ENCODE measurements at regions not wholly inside any gene's neighbourhood (a gene's known extent, or its start where the extent isn't known, plus 50 kb on each side); places are given as distances from the start of the nearest gene placed in this dataset.

DNA sequence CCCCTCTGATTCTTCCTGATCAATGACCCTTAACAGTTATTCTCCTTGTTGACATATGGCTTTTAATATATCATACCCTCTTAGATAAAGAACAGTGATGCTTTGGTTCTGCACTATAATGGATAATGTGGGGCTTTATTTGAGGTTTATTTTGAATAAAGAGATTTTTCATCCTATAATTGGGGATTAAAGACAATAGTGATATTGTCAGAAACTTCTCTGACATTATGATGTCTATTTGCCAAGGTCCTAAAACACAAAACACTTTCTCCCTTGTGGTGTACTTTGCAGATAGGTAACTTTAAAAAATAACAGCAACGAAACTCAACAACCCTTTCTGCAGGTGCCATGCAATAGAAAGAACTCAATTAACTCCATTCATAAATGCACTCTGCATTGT lies 243.6 kb upstream of the RHOBTB1 start:
- H3K9me3 ChIP-seq (ENCODE audit: control insufficient read depth, low read length) = peaks cover 9% of the 10 kb centered on the region
- no peaks in the 10 kb centered on the region for H3K36me3 ChIP-seq (ENCODE audit: control insufficient read depth, insufficient read depth, low read length, severe bottlenecking)
- no peak overlapping the region for H3K9ac ChIP-seq (ENCODE audit: low read length)
- no peaks in the 10 kb centered on the region for H3K4me1 ChIP-seq (ENCODE audit: control insufficient read depth, insufficient read depth, low read length)
- peaks cover 32% of the 10 kb centered on the region for H3K27me3 ChIP-seq (replicated peaks; ENCODE audit: control insufficient read depth, insufficient read depth, low read length)
- H3K4me3 ChIP-seq (ENCODE audit: low read length) = no peak overlapping the region
- no peak for DNase-seq (ENCODE audit: low read depth)

DNA sequence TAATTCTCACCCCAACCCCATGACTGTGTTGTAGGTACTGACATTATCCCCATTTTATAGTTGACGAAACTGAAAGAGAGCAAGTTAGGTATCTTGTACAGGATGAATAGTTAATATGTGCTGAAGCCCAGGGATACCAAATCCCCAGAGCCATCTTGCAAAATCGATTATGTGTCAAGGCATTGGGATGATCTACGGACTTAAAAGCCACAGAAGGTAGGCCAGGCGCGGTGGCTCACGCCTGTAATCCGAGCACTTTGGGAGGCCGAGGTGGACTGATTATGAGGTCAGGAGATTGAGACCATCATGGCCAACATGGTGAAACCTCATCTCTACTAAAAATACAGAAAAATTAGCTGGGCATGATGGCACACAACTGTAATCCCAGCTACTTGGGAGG lies 242.4 kb upstream of the RHOBTB1 start:
- H3K9me3 ChIP-seq (ENCODE audit: control insufficient read depth, low read length) = peaks cover 9% of the 10 kb centered on the region
- H3K4me1 ChIP-seq (ENCODE audit: control insufficient read depth, insufficient read depth, low read length) = no peaks in the 10 kb centered on the region
- no peak overlapping the region for H3K9ac ChIP-seq (ENCODE audit: low read length)
- peaks cover 28% of the 10 kb centered on the region for H3K27me3 ChIP-seq (replicated peaks; ENCODE audit: control insufficient read depth, insufficient read depth, low read length)
- H3K4me3 ChIP-seq (ENCODE audit: low read length) = no peak overlapping the region
- no peaks in the 10 kb centered on the region for H3K36me3 ChIP-seq (ENCODE audit: control insufficient read depth, insufficient read depth, low read length, severe bottlenecking)
- DNase-seq (ENCODE audit: low read depth) = no peak

DNA sequence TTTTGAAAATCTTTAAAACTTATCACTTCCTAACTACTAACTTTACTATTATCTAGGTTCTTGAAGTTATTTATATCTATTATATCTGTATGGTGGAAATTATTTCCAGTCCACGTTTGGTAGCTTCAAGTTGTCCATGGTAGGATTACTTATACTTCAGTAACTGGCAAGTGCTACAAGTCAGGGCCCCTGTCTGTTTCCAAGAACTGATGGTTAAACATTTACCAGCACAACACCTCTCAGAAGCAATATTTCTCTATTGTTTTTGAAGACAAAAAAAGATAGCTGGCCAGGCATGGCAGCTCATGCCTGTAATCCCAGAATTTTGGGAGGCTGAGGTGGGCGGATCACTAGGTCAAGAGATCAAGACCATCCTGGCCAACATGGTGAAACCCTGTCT lies 240.4 kb upstream of the RHOBTB1 start:
- H3K9ac ChIP-seq (ENCODE audit: low read length) = no peak overlapping the region
- H3K9me3 ChIP-seq (ENCODE audit: control insufficient read depth, low read length) = peaks cover 9% of the 10 kb centered on the region
- no peaks in the 10 kb centered on the region for H3K36me3 ChIP-seq (ENCODE audit: control insufficient read depth, insufficient read depth, low read length, severe bottlenecking)
- no peak overlapping the region for H3K4me3 ChIP-seq (ENCODE audit: low read length)
- no peak for DNase-seq (ENCODE audit: low read depth)
- H3K27me3 ChIP-seq (replicated peaks; ENCODE audit: control insufficient read depth, insufficient read depth, low read length) = peaks cover 26% of the 10 kb centered on the region
- H3K4me1 ChIP-seq (ENCODE audit: control insufficient read depth, insufficient read depth, low read length) = no peaks in the 10 kb centered on the region

DNA sequence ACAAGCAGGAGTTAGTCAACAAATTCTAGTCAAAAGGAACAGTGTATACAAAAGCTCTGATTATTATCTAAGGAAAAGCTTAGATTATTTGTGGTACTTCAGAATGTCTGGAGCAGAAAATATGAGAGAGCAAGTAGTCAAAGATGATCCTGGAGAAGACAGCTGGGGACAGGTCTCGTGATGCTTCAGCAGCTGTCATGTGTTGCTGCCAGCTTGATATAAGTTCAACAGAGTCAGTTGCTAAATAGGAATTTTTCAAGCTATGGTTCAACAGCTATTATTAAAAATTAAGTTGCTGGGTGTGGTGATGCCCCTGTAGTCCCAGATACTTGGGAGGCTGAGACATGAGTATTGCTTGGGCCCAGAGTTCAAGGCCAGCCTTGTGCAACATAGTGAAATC lies 240.0 kb upstream of the RHOBTB1 start:
- no peak for DNase-seq (ENCODE audit: low read depth)

DNA sequence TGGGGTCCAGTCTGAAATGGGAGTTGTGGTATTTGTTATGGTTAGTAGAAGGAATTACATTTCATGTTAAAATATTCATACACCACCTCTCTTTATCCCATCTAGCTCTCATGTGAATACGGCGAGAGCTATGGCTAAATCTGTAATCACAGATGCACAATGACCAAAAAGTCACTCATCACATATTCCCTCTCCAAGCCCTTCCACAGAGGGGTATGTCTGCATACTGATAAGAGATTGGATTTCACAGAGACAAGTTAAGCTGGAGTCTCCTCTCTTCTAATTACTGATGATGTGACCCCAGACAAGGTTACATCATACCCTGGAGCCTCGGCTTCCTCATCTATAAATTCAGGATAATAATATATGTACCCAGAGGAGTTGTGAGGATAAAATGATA lies 237.8 kb upstream of the RHOBTB1 start:
- Histone ChIP-seq H3K4me1 (ENCODE audit: control insufficient read depth, insufficient read depth, low read length) (no peaks in the 10 kb centered on the region), H3K4me3 (ENCODE audit: low read length) (no peak overlapping the region), H3K9ac (ENCODE audit: low read length) (no peak overlapping the region), H3K36me3 (ENCODE audit: control insufficient read depth, insufficient read depth, low read length, severe bottlenecking) (no peaks in the 10 kb centered on the region), H3K9me3 (ENCODE audit: control insufficient read depth, low read length) (peaks cover 9% of the 10 kb centered on the region), H3K27me3 (replicated peaks; ENCODE audit: control insufficient read depth, insufficient read depth, low read length) (peaks cover 26% of the 10 kb centered on the region)
- no peak for DNase-seq (ENCODE audit: low read depth)

More for the DNA sequence above, 240.0 kb upstream of the RHOBTB1 start:
- Histone ChIP-seq H3K9me3 (ENCODE audit: control insufficient read depth, low read length) (peaks cover 9% of the 10 kb centered on the region), H3K9ac (ENCODE audit: low read length) (no peak overlapping the region), H3K4me3 (ENCODE audit: low read length) (no peak overlapping the region), H3K27me3 (replicated peaks; ENCODE audit: control insufficient read depth, insufficient read depth, low read length) (peaks cover 26% of the 10 kb centered on the region), H3K4me1 (ENCODE audit: control insufficient read depth, insufficient read depth, low read length) (no peaks in the 10 kb centered on the region), H3K36me3 (ENCODE audit: control insufficient read depth, insufficient read depth, low read length, severe bottlenecking) (no peaks in the 10 kb centered on the region)

DNA sequence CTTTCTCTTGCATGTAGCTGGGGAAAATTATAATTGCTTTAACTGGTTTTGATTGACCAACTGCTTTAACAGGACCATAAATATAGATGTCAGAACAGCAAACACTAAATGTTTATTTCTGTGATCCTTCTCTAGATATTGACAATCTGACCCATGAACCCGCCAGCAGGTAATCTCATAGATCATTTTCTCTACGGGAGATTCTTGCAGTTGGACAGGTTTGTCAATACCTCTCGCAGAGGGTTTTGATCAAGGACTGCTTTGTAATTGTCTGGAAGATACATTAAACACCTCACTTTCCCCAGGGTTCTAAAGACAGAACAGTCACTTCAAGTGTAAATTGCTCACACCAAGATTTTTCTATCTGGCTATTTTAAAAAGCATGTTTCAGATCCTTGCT lies 235.8 kb upstream of the RHOBTB1 start:
- H3K9ac ChIP-seq (ENCODE audit: low read length) = no peak overlapping the region
- H3K9me3 ChIP-seq (ENCODE audit: control insufficient read depth, low read length) = peaks cover 9% of the 10 kb centered on the region
- no peak overlapping the region for H3K4me3 ChIP-seq (ENCODE audit: low read length)
- H3K27me3 ChIP-seq (replicated peaks; ENCODE audit: control insufficient read depth, insufficient read depth, low read length) = peaks cover 15% of the 10 kb centered on the region
- H3K4me1 ChIP-seq (ENCODE audit: control insufficient read depth, insufficient read depth, low read length) = no peaks in the 10 kb centered on the region
- no peak for DNase-seq (ENCODE audit: low read depth)
- H3K36me3 ChIP-seq (ENCODE audit: control insufficient read depth, insufficient read depth, low read length, severe bottlenecking) = no peaks in the 10 kb centered on the region

DNA sequence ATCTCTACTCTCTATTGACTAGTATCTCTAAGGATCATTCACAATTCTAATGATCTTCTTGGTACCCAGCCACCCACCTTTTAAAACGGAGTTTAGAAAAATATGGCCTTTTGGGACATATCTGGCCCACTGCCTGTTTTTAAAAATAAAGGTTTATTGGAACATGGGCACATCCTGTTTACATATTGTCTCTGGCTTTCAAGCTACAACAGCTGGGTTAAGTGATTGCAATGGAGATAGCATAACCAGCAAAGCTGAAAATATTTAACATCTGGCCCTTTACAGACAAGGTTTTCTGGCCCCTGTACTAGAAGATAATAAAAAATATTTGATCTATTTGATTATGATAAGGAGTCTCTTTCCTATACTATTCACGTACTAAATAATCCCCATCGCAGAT lies 232.4 kb upstream of the RHOBTB1 start:
- Histone ChIP-seq H3K9me3 (ENCODE audit: control insufficient read depth, low read length) (no peaks in the 10 kb centered on the region), H3K36me3 (ENCODE audit: control insufficient read depth, insufficient read depth, low read length, severe bottlenecking) (no peaks in the 10 kb centered on the region), H3K4me3 (ENCODE audit: low read length) (no peak overlapping the region), H3K9ac (ENCODE audit: low read length) (no peak overlapping the region), H3K27me3 (replicated peaks; ENCODE audit: control insufficient read depth, insufficient read depth, low read length) (peaks cover 11% of the 10 kb centered on the region), H3K4me1 (ENCODE audit: control insufficient read depth, insufficient read depth, low read length) (no peaks in the 10 kb centered on the region)
- DNase-seq (ENCODE audit: low read depth) = no peak

DNA sequence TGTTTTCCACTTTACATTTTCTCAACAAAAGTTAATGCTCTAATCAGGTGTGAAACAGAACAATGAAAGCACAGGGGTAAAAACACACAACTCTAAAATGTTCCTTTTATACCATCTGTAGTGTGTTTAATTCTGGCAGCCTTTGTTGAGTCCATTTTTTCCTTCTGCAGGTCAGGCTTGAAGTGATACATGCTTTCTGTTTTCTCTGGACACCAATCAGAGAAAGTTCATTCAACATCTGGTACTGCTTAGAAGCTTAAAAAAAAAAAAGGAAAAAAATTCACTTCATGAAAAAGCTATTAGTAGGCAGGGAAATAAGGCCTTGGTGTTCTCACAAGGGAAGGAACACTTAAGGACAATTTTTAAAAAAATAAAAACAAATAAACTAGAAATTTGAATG lies 231.3 kb upstream of the RHOBTB1 start:
- Histone ChIP-seq H3K27me3 (replicated peaks; ENCODE audit: control insufficient read depth, insufficient read depth, low read length) (peaks cover 6% of the 10 kb centered on the region), H3K9ac (ENCODE audit: low read length) (no peak overlapping the region), H3K4me3 (ENCODE audit: low read length) (no peak overlapping the region), H3K9me3 (ENCODE audit: control insufficient read depth, low read length) (no peaks in the 10 kb centered on the region), H3K4me1 (ENCODE audit: control insufficient read depth, insufficient read depth, low read length) (no peaks in the 10 kb centered on the region), H3K36me3 (ENCODE audit: control insufficient read depth, insufficient read depth, low read length, severe bottlenecking) (no peaks in the 10 kb centered on the region)
- DNase-seq (ENCODE audit: low read depth) = peak; percentile 89

DNA sequence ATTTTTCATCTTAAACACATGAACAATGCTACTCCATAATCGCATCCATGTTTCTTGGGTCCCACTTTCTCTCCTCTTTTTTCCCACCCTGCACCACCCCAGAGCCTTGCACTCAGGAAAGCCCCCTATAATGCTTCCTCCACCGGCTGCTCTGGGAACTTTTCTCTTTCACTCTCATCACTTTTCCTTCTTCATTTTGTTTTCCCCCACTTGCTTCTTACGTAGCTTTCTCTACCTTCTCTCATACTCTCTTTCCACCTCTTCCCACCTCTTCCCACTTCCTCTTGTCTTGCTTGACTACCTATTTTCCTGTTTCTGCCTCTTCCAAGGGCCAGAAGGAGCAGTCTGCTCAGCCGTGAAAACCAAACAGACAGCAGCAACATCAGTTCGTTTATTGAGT lies 229.5 kb upstream of the RHOBTB1 start:
- peaks cover 6% of the 10 kb centered on the region for H3K27me3 ChIP-seq (replicated peaks; ENCODE audit: control insufficient read depth, insufficient read depth, low read length)
- no peak overlapping the region for H3K9ac ChIP-seq (ENCODE audit: low read length)
- H3K4me1 ChIP-seq (ENCODE audit: control insufficient read depth, insufficient read depth, low read length) = no peaks in the 10 kb centered on the region
- DNase-seq (ENCODE audit: low read depth) = no peak
- no peak overlapping the region for H3K4me3 ChIP-seq (ENCODE audit: low read length)
- H3K36me3 ChIP-seq (ENCODE audit: control insufficient read depth, insufficient read depth, low read length, severe bottlenecking) = no peaks in the 10 kb centered on the region
- H3K9me3 ChIP-seq (ENCODE audit: control insufficient read depth, low read length) = no peaks in the 10 kb centered on the region

DNA sequence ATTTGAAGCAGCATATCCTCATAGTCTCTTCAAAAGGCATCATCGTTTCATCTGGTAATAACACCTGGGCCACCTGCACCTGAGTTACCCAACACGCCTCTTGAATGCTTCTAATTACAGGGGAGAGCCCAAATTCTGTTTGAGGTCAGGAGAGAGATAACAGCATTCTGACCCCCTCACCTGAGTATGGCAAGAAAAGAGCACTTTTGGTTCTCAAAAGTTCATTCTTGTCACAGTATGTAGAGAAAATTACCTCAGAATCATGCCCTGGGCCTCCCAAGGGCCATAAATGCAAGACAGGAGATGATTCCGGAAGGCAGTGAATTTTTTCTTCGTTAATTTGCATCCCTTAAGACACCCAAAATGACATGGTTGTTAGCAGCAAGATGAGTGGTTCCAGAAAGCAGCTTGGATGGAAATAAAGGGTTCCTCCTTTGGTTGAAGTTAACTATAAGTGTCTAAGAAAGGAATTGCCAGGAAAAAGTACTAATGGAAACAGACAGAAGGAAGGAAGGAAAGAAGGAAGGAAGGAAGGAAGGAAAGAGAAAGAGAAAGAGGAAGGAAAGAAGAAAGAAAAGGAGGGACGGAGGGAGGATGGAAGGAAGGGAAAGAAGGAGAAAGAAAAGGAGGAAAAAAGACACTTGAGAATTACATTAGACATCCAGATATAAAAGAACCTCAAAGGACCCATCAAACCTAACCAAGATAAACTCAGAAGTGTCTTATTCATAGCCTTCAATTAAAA lies 228.4 kb upstream of the RHOBTB1 start:
- Histone ChIP-seq H3K9ac (ENCODE audit: low read length) (no peak overlapping the region), H3K4me3 (ENCODE audit: low read length) (no peak overlapping the region)

DNA sequence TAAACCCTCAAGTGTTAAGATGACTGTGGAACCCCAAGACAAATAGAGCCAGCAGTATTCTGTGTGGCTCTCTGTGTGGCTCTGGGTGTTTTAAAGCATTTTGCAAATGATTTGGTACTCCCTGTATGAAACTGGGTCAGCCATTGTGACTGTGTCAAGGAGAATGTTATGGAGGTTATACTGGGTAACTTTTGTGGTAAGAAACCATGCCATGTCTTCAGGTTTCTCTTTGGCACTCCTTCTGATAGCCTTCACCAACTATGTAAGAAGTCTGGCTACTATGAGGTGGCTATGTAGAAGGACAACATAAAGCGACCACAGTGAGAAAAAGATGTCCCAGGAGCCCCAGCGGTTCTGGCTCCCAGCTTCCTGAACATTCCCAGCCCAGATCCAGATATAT lies 226.6 kb upstream of the RHOBTB1 start:
- Histone ChIP-seq H3K4me1 (ENCODE audit: control insufficient read depth, insufficient read depth, low read length) (no peaks in the 10 kb centered on the region), H3K9ac (ENCODE audit: low read length) (no peak overlapping the region), H3K9me3 (ENCODE audit: control insufficient read depth, low read length) (peaks cover 4% of the 10 kb centered on the region), H3K4me3 (ENCODE audit: low read length) (no peak overlapping the region), H3K36me3 (ENCODE audit: control insufficient read depth, insufficient read depth, low read length, severe bottlenecking) (no peaks in the 10 kb centered on the region), H3K27me3 (replicated peaks; ENCODE audit: control insufficient read depth, insufficient read depth, low read length) (peaks cover 6% of the 10 kb centered on the region)
- no peak for DNase-seq (ENCODE audit: low read depth)

More for the DNA sequence above, 228.4 kb upstream of the RHOBTB1 start:
- no peaks in the 10 kb centered on the region for H3K4me1 ChIP-seq (ENCODE audit: control insufficient read depth, insufficient read depth, low read length)
- no peaks in the 10 kb centered on the region for H3K36me3 ChIP-seq (ENCODE audit: control insufficient read depth, insufficient read depth, low read length, severe bottlenecking)
- peaks cover 6% of the 10 kb centered on the region for H3K27me3 ChIP-seq (replicated peaks; ENCODE audit: control insufficient read depth, insufficient read depth, low read length)
- peaks cover 4% of the 10 kb centered on the region for H3K9me3 ChIP-seq (ENCODE audit: control insufficient read depth, low read length)
- no peak for DNase-seq (ENCODE audit: low read depth)

DNA sequence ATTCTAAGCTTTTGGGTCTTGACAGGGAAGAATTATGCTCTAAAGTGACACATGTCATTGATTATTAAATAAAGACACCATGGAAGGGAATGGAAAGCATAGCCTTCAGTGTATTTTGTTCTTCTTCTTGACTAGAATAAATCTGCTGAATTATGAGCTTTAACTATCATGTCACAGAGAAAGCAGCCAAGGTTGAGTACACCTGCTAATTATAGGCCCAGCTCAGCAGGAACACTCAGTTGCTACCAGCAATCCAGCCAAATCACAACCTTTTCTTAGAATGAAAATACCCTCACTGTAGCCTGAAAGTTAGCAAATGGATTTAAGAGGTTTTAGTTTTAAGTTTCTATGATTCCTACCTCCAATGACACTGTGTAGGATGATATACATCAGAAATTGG lies 225.3 kb upstream of the RHOBTB1 start:
- H3K4me1 ChIP-seq (ENCODE audit: control insufficient read depth, insufficient read depth, low read length) = peaks cover 8% of the 10 kb centered on the region
- no peak overlapping the region for H3K9ac ChIP-seq (ENCODE audit: low read length)
- H3K36me3 ChIP-seq (ENCODE audit: control insufficient read depth, insufficient read depth, low read length, severe bottlenecking) = no peaks in the 10 kb centered on the region
- no peak overlapping the region for H3K4me3 ChIP-seq (ENCODE audit: low read length)
- H3K27me3 ChIP-seq (replicated peaks; ENCODE audit: control insufficient read depth, insufficient read depth, low read length) = peaks cover 6% of the 10 kb centered on the region
- DNase-seq (ENCODE audit: low read depth) = no peak
- peaks cover 4% of the 10 kb centered on the region for H3K9me3 ChIP-seq (ENCODE audit: control insufficient read depth, low read length)

Data from adipocyte (in vitro differentiated cells).